GM18867 (cell line): ENCODE measurements at regions not wholly inside any gene's neighbourhood (a gene's known extent, or its start where the extent isn't known, plus 50 kb on each side); places are given as distances from the start of the nearest gene placed in this dataset.
"Not testable (repeated sequence)": the region's sequence is repeated elsewhere in the genome, so short reads cannot be mapped to it uniquely, and the experiment has no call there.

Source experiments
- ATAC-seq: cut with Tn5 transposase; IDR thresholded peaks from one replicate; pipeline ENCODE4 v1.9.1; 2021; ENCODE audit warnings: mild to moderate bottlenecking, moderate library complexity; ENCODE audit not compliant: unreplicated experiment

DNA sequence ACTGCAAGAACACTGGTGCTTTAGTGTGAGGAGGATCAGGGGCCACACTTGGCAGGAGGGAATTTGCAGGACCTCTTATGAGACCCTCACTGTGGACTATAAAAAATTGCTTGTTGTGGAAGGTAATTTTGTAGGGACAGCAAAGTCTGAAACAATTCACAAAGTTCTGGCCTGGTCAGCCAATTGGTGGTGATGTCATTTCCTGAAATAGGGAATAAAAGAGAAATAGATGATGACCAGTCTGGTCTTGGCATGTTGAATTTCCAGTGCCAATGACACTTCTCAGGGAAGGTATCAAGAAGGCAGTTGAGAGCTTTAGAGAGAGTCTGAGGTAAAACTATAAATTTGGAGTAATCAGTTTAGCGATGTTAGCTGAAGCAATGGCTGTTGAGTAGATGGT, 129.3 kb upstream of the LMNTD1 start:
- no peak for ATAC-seq

DNA sequence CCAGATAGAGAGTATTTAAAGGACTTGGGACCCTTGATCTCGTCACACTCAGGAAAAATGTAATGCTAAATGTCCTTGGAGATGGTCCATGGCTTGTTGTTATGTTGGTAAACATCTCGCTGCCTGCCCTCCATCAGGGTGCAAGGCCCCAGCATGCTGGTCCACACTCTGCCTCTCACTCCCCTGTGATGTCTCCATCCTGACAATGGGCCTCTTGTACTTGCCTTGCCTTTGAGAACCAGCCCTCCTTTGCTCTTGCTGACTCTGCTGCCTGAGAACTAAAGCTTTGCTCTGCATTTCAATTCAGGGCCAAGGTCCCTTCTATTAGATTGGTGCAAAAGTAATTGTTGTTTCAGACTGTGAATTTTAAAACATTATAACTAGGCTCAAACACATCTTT, 131.0 kb upstream of the LMNTD1 start:
- no peak for ATAC-seq

DNA sequence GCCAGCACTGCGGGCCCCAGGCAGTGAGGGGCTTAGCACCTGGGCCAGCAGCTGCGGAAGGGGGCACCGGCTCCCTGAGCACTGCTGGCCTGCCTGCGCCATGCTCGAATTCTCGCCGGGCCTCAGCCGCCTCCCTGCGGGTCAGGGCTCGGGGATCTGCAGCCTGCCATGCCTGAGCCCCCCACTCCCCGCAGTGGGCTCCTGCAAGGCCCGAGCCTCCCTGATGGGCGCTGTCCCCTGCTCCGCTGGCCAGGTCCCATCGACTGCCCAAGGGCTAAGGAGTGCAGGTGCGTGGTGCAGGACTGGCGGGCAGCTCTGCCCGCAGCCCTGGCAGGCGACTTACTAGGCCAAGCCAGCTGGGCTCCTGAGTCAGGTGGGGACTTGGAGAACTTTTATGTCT, 133.3 kb upstream of the LMNTD1 start:
- ATAC-seq, result no peak

DNA sequence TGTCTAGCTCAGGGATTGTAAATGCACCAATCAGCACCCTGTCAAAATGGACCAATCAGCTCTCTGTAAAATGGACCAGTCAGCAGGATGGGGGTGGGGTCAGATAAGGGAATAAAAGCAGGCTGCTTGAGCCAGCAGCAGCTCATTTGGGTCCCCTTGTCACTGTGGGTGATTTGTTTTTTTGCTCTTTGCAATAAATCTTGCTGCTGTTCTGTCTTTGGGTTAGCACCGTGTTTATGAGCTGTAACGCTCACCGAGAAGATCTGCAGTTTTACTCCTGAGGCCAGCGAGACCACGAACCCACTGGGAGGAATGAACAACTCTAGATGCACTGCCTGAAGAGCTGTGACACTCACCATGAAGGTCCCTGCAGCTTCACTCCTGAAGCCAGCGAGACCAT, 134.1 kb upstream of the LMNTD1 start:
- ATAC-seq, result no peak

DNA sequence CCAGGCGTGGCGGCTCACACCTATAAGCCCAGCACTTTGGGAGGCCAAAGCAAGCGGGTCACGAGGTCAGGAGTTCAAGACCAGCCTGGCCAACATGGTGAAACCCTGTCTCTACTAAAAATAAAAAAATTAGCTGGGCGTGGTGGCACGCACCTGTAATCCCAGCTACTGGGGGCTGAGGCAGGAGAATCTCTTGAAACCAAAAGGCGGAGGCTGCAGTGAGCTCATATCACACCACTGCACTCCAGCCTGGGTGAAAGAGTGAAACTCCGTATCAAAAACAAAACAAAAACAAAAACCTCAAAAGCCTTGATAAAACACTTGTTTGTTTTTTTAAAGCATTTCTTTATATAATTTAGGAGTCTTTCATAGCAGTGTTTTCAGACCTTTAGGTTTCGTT, 135.8 kb upstream of the LMNTD1 start:
- peak; percentile 83 for ATAC-seq

DNA sequence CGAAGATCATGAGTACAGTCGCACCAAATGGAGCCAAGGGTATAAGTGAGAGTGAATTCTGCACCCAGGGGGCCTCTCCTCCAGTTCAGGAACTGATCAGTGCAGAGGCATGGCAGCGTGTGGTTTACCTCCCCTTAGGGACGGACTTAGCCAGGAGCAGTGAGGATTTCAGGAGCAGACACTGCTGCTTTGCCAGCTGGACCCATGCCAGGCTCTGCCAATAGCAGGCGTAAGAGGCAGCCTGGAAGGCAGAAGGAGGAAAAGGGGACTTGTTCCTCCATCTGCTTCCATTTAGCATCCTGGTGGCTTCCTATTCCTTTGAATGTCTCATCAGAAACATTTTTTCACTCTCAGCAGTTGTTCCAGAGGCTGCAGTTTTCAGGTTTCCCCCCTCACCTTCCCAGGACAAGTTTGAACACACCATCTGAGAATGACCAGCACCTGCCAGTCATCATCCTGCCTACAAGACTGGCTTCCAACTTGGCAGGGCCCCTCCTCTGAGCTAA, 137.0 kb upstream of the LMNTD1 start:
- no peak for ATAC-seq

DNA sequence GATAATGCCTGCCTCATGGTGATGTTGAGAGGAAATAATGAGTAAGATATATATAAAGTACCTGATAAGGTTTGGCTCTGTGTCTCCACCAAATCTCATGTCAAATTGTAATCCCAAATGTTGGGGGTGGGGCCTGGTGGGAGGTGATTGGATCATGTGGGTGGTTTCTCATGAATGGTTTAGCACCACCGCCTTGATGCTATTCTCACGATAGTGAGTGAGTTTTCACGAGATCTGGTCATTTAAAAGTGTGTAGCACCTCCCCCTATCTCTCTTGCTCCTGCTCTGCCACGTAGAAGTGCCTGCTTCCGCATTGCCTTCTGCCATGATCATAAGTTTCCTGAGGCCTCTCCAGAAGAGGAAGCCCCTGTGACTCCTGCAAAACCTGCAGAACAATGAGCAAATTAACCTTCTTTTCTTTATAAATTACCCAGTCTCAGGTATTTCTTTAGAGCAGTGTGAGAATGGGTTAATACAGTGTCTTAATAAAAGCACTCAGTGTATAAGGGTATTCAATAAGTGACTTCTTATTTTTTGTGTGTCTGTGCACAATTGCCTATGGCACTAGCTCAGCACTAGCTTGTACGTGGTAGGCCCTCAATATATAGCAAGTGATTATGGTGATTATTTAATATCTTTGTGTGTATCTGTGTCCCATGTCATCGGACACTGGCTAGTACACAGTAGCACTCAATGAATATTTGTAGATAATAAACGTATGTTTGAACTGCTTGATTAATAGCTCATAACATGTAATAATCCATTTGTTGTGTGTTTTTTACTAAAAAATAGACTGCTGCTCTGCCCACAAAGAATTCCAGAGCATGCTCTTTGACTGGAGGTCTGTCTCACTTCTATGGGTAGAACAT, 138.1 kb upstream of the LMNTD1 start:
- no peak for ATAC-seq

DNA sequence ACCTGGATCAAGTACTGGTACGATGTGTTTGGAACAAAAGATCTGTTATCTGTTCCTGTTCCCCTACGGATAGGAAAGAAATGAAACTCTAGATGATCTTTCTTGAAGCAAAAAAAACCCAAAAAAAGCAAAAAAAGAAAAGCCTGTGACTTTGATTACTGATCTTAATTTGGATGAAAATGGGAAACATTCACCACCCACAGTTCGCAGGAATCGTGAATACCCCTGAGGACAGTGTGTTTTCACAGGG, 138.7 kb upstream of the LMNTD1 start:
- ATAC-seq, result no peak

DNA sequence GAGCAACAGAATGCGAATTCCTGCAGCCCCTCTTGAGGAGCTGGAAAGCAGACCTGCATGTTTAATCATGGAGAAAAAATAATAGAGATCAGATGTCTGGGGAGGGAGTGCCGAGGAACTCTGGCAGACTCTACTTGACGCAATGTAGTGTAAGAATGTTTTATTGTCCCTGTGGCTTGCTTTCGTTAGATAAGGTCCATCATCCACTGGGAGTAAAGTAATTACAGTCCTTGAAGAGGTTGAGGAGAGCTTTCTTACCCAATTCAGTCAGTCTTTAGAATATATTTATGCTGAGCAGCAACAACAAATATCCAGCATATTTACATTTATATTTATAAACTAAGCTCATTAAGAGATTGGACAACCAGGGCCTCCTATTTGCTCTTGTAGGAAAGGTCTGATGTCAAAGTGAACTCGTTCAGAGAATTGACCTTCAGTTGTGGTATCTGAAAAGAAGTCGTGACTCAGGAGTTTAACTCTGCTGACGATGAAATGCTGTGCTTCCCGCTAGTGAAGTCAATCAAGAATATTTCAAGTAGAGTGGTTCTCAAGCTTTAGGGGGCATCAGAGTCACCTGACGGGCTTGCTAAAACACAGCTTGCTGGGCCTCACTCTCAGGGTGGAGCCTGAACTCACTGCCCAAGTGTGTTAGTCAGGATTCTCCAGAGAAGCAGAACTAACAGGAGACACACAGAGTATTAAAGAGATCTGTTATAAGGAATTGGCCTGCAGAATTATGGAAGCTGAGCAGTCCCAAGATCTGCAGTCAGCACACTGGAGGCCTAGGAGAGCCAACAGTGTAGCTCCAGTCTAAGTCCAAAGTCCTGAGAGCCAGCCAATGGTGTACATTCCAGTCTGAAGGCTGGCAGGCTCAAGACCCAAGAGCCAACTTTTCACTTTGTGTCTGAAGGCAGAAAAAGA, 139.3 kb upstream of the LMNTD1 start:
- no peak for ATAC-seq

DNA sequence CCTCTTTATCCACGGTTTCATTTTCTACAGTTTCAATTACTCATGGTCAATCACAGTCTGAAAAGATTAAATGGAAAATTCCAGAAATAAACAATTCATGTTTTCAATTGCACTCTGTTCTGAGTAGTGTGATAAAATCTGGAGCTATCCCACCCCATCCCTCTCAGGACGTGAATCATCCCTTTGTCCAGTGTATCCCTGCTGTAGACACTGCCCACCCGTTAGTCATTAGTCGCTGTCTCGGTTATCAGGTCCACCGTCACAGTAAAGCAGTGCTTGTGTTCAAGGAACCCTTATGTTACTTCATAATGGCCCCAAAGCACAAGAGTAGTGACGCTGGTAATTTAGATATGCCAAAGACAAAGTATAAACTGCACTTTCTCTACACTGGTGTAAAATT, 141.0 kb upstream of the LMNTD1 start:
- ATAC-seq, result no peak

DNA sequence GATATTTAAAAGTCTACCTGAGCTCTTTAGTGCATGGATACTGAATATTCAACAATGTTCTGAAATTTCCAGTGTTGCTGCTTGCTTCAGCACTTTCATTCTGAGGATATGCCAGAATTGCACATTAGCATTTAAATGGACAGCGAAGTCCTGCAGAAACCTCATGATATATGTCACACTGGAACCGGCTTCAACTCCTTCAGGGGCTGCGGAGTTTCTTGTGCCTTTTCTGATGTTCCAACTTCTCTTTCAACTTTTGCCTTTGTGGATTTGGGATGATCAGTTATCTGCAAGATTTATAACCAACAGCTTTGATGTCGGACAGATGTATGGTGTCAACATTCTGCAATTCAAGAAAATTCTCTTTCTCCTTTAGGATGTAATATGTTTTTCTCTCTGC, 142.5 kb upstream of the LMNTD1 start:
- ATAC-seq, result no peak

DNA sequence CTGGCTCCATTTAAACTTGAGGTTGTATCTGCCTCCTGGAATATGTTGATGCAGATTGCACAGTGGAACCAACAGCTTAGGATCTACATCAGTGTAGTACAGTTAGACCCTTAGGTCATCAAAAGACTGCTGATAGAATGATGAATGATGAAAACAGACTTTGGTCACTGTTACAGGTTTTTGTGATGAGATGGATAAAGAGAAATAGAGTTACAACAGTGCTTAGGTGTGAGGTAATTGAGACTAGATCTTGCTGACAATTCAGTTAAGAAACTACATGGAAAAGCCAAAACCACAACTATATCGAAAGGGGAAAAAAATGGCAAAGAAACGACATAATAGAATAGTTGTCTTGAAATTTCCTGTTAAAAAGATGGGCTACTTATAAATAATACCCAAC, 145.7 kb upstream of the LMNTD1 start:
- ATAC-seq, result no peak

DNA sequence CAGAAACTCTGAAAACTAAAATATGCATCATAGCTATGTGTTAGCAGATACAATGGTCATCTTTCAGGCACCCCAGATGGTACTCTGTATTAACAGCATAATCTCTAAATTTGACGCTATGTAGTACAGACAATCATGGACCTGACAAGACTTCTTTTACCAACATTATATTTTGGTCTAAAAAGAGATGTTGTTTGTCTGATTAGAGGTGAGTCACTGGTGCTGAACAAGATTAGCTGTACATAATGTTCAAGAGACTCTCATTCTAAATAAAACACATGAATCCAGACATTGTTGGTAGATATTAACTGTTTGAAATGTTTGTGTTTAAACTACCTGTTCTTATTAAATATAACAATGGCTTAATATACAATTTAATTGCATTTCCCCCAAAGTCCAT, 146.4 kb upstream of the LMNTD1 start:
- ATAC-seq, result no peak

DNA sequence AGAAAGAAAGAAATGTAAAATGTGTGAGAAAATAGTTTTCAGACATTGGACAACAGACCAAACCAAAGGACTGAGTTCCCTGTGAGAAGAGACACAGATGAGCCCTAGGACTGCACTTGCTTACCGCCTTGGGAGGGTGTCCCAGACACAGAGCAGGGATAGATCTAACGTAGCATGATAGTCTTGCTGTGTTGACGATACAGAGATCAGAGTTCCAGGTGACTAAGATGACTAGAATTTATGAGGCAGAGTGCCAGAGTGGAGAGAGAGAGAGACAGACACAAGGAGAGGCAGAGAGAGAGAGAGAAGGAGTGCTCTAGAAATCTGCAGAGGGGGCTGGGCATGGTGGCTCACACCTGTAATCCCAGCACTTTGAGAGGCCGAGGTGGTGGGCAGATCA, 148.2 kb upstream of the LMNTD1 start:
- ATAC-seq, result no peak

DNA sequence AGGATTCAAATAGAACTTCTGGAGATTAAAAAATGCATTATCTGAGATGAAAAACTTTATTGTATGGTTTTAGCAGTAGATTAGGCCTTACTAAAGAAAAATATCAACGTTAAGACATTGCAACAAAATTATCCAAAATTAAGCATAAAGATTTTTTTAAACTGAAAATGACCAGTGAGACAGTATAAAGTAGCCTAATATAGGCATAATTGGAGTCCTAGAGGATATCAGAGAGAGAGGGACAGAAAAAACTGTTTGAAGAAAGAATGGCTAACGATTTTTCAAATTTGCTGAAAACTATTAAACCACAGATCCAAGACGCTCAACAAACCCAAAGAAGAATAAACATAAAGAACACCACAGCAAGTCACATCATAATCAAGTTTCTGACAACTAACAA, 149.5 kb upstream of the LMNTD1 start:
- ATAC-seq, result no peak

DNA sequence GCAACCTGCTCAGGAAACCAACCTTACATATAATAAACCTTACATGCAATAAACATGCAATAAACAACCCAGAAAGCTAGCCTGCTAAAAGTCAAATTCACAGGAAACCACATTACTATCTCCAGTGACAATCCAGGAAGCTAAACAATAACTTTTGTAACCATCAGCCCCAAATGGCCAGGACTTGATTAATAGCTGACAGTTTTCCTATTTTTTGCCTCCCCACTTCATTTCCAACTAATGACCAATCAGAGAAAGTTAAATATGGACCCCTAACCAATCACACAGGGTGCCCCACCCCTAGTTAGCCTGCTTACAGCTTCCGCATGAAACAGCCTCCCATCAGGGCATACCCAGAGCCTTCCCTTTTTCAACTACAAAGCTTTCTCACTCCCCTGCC, 152.2 kb upstream of the LMNTD1 start:
- no peak for ATAC-seq

DNA sequence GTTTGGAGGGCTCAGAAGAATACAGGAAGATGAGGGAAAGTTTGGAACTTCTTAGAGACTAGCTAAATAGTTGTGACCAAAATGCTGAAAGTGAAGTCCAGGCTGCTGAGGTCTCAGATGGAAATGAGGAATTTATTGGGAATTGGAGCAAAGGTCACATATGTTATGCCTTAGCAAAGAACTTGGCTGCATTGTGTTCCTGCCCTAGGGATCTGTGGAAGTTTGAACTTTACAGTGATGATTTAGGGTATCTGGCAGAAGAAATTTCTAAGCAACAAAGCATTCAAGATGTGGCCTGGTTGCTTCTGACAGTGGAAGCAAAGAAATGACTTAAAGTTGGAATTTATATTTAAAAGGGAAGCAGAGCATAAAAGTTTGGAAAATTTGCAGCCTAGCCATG, 153.6 kb upstream of the LMNTD1 start:
- not testable (repeated sequence) for ATAC-seq

DNA sequence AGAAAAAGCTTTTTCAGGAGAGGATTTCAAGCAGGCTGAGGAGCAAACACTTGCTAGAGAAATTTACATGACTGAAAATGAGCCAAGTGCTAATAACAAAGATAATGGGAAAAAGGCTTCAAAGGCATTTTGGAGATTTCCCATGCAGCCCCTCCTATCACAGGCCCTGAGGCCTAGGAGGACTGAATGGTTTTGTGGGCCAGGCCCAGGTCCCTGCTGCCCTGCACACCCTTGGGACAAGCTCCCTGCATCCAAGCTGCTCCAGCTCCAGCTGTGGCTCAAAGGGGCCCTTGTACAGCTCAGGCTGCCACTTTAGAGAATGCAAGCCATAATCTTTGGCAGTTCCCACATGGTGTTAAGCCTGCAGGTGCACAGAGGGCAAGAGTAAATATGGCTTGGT, 154.0 kb upstream of the LMNTD1 start:
- no peak for ATAC-seq

DNA sequence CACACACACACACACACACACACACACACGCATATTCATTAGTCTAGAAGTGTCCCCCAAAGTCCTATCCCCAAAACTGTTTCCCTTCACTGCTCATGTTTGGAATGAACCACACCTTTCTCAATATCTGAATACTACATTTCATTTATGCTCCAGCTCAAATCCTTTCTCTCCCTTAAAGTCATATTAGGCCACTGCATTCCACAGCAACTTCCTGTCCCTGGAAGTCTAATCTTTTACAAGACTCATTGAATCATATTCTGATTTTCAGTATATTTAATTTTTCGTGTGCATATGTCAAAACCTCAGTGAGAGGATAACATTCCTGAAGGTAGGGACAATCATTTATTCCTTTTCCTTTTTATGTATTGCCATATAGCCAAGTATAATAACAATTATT, 155.6 kb upstream of the LMNTD1 start:
- ATAC-seq, result no peak

DNA sequence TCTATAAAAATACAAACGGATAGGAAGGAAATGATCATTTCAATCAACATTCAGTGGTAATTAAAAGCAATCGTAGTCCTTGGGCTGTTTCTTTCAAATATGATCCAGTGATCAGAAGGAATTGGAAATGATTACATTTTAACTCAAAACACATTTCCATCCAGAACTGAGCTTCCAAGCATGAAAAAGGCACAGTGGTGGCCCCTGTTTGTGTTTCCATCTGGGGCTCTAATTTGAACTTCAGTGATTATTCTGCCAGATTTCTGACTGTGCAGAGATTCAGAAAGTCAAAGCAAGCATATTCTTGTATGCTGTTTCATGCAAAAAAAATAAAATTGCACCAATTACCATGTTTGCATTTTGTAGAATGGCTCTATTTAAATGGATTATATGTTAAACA, 157.0 kb upstream of the LMNTD1 start:
- no peak for ATAC-seq

DNA sequence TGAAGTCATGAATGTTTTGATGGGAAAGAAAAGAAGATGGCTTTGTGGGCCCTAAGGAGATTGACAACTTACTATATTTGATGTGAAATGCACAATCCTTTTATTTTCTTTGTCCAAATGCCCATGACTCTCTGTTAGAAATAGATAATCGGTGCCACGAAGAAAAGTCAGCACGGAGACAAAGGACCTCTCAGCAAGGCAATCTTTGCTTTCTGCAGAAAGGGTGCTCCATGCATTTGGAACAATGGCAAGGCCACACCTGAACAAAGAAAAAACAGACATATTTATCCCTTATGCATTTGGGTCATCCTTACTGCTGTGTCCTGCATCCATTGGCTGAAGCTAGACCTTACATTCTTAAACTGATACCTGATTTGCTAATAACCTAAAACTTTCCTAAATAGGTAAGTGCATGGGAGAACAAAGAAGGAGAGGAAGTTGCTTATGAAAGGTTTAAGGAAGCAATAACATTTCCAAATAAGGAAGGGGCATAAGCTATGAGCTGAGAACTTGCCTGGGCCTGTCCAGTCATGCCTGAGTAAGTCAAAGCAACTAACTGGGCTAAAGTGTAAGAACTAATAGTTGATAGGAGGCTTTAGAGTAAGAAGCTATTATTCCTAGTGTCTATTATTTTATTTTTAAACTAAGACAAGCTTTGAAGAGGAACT, 158.0 kb upstream of the LMNTD1 start:
- ATAC-seq, result not testable (repeated sequence)

DNA sequence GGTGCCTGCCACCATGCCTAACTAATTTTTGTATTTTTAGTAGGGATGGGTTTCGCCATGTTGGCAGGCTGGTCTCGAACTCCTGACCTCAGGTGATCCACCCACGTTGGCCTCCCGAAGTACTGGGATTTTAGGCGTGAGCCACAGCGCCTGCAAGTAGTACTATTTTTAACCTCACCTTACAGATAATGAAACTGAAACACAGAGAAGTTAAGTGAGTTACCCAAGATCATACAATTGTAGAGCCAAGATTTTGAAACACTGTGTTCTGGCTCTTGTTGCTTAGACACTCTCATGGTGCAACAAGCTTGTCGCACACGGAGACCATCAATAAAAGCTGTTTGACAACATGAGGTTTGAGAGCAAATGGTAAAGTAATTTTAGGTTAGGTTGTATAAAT, 159.1 kb upstream of the LMNTD1 start:
- peak; percentile 44 for ATAC-seq
